Vagina (tissue), 2 donors: ENCODE measurements at regions not wholly inside any gene's neighbourhood (a gene's known extent, or its start where the extent isn't known, plus 50 kb on each side); places are given as distances from the start of the nearest gene placed in this dataset.

ENCODE experiments used
- DNase-seq, 2 donors: peaks; one replicate each; pipeline ENCODE4 v3.0.0-alpha.2; 2017; ENCODE audit errors: extremely low spot score in 2 of 2
- H3K27ac ChIP-seq: fragments of 200-600 bp; sonication (generic); one replicate; pipeline ENCODE4 v1.5.1; 2019
- H3K27me3 ChIP-seq: fragments of 200-600 bp; sonication (generic); one replicate; pipeline ENCODE4 v1.5.1; 2019
- H3K36me3 ChIP-seq, 2 donors: fragments of 200-600 bp; sonication (generic); one replicate each; pipeline ENCODE4 v1.5.1; 2017 to 2019
- H3K4me1 ChIP-seq: fragments of 200-600 bp; sonication (generic); one replicate; pipeline ENCODE4 v1.5.1; 2019
- H3K4me3 ChIP-seq, 2 donors: fragments of 200-600 bp; sonication (generic); 1 replicate in 1 of 2; 2 replicates in 1 of 2; pipeline ENCODE4 v1.5.1; 2016 to 2019
- H3K9me3 ChIP-seq: fragments of 200-600 bp; sonication (generic); one replicate; pipeline ENCODE4 v1.5.1; 2019
- CTCF ChIP-seq, 3 experiments: fragments of 450-650 bp in 2 of 3; fragments of 200-600 bp in 1 of 3; sonication (generic) in 1 of 3; IDR thresholded peaks; one replicate each; pipeline ENCODE4 v1.5.1; 2017 to 2019; ENCODE audit warnings: antibody characterized with exemption in 3 of 3, mild to moderate bottlenecking in 2 of 3, moderate library complexity in 2 of 3
- POLR2A ChIP-seq, 2 donors: fragments of 450-650 bp; IDR thresholded peaks; one replicate each; pipeline ENCODE4 v1.6.1; 2017; ENCODE audit warnings: antibody characterized with exemption in 2 of 2, mild to moderate bottlenecking in 2 of 2, moderate library complexity in 2 of 2
- POLR2AphosphoS5 ChIP-seq, 2 donors: sonication (generic); formaldehyde crosslinking; IDR thresholded peaks; one replicate each; pipeline ENCODE4 v1.9.0; 2017; ENCODE audit warnings: antibody characterized with exemption in 2 of 2, mild to moderate bottlenecking in 2 of 2, low read depth in 1 of 2; ENCODE audit not compliant: insufficient read depth in 1 of 2
- intact Hi-C: fragments of 100-400 bp; cut with DNase I; formaldehyde crosslinking; loops from one replicate; pipeline ENCODE4 v1.15.1; 2023

GRCh38 chr12:124407074-124407473 lies 112.2 kb downstream of the RFLNA start:
- Histone ChIP-seq H3K9me3 (no peaks in the 10 kb centered on the region), H3K27me3 (no peaks in the 10 kb centered on the region), H3K4me3 (no peak overlapping the region), H3K27ac (no peak overlapping the region), H3K36me3 (peaks cover 0 to 4% of the 10 kb centered on the region in 2 donors), H3K4me1 (peaks cover 67% of the 10 kb centered on the region)
- no peak for DNase-seq
- TF ChIP-seq POLR2A (IDR thresholded peaks at IDR 0.05): no peak
- no peak for TF ChIP-seq POLR2AphosphoS5 (IDR thresholded peaks at IDR 0.05; ENCODE audit: insufficient read depth in 1 of 2, low read depth in 1 of 2)
- TF ChIP-seq CTCF (IDR thresholded peaks at IDR 0.05): no peak
- intact Hi-C loops: no loop called here

- H3K36me3 ChIP-seq: peaks cover 0 to 7% of the 10 kb centered on the region in 2 donors
- intact Hi-C loops: no loop called here
These were observed 111.2 kb downstream of the RFLNA start for GRCh38 chr12:124406043-124406442.

GRCh38 chr12:124405592-124405991 lies 110.7 kb downstream of the RFLNA start:
- Histone ChIP-seq H3K27ac (no peak overlapping the region), H3K36me3 (peaks cover 0 to 12% of the 10 kb centered on the region in 2 donors), H3K27me3 (no peaks in the 10 kb centered on the region), H3K4me1 (peaks cover 54% of the 10 kb centered on the region), H3K4me3 (no peak overlapping the region), H3K9me3 (no peaks in the 10 kb centered on the region)
- TF ChIP-seq POLR2A (IDR thresholded peaks at IDR 0.05): no peak
- no peak for TF ChIP-seq POLR2AphosphoS5 (IDR thresholded peaks at IDR 0.05; ENCODE audit: insufficient read depth in 1 of 2, low read depth in 1 of 2)
- no peak for TF ChIP-seq CTCF (IDR thresholded peaks at IDR 0.05)
- intact Hi-C loops: no loop called here
- no peak for DNase-seq

More at GRCh38 chr12:124406043-124406442, 111.2 kb downstream of the RFLNA start:
- Histone ChIP-seq H3K9me3 (no peaks in the 10 kb centered on the region), H3K4me1 (peaks cover 58% of the 10 kb centered on the region), H3K27me3 (no peaks in the 10 kb centered on the region), H3K27ac (no peak overlapping the region), H3K4me3 (no peak overlapping the region)
- DNase-seq: no peak
- TF ChIP-seq POLR2A (IDR thresholded peaks at IDR 0.05) (no peak), CTCF (IDR thresholded peaks at IDR 0.05) (no peak), POLR2AphosphoS5 (IDR thresholded peaks at IDR 0.05; ENCODE audit: insufficient read depth in 1 of 2, low read depth in 1 of 2) (no peak)

GRCh38 chr12:124405151-124405550 lies 110.3 kb downstream of the RFLNA start:
- Histone ChIP-seq H3K36me3 (peaks cover 0 to 16% of the 10 kb centered on the region in 2 donors), H3K27me3 (no peaks in the 10 kb centered on the region), H3K4me3 (no peak overlapping the region), H3K9me3 (no peaks in the 10 kb centered on the region), H3K4me1 (peaks cover 49% of the 10 kb centered on the region), H3K27ac (peak overlapping the region; percentile 67)
- intact Hi-C loops: no loop called here
- DNase-seq: no peak
- TF ChIP-seq CTCF (IDR thresholded peaks at IDR 0.05): no peak
- no peak for TF ChIP-seq POLR2A (IDR thresholded peaks at IDR 0.05)

- TF ChIP-seq POLR2A (IDR thresholded peaks at IDR 0.05) (no peak), CTCF (IDR thresholded peaks at IDR 0.05) (no peak), POLR2AphosphoS5 (IDR thresholded peaks at IDR 0.05; ENCODE audit: insufficient read depth in 1 of 2, low read depth in 1 of 2) (no peak)
- Histone ChIP-seq H3K9me3 (no peaks in the 10 kb centered on the region), H3K36me3 (peaks cover 0 to 21% of the 10 kb centered on the region in 2 donors), H3K27ac (peak overlapping the region; percentile 67), H3K4me3 (no peak overlapping the region), H3K4me1 (peaks cover 48% of the 10 kb centered on the region), H3K27me3 (no peaks in the 10 kb centered on the region)
- DNase-seq: no peak
- intact Hi-C loops: no loop called here
These were observed 109.4 kb downstream of the RFLNA start for GRCh38 chr12:124404162-124404784.
